Prostate gland (tissue), 2 donors: ENCODE measurements at regions not wholly inside any gene's neighbourhood (a gene's known extent, or its start where the extent isn't known, plus 50 kb on each side); places are given as distances from the start of the nearest gene placed in this dataset.

ENCODE experiments used
- DNase-seq: peaks from one replicate; pipeline ENCODE4 v3.0.0-alpha.2; 2019; ENCODE audit warnings: low spot score
- H3K27ac ChIP-seq, 2 donors: fragments of 200-600 bp; sonication (generic); 2 replicates each; pipeline ENCODE4 v1.5.1; 2017 to 2019
- H3K27me3 ChIP-seq: fragments of 200-600 bp; sonication (generic); replicated peaks from 2 replicates; pipeline ENCODE4 v1.5.1; 2019; ENCODE audit not compliant: insufficient read depth
- H3K36me3 ChIP-seq, 2 donors: fragments of 200-600 bp; sonication (generic); 1 replicate in 1 of 2; 2 replicates in 1 of 2; pipeline versions ENCODE4 v1.5.1 to v1.8.1; 2017 to 2019
- H3K4me1 ChIP-seq: fragments of 200-600 bp; sonication (generic); replicated peaks from 2 replicates; pipeline ENCODE4 v1.5.1; 2019
- H3K4me3 ChIP-seq, 2 donors: fragments of 200-600 bp; sonication (generic); 2 replicates each; pipeline ENCODE4 v1.5.1; 2017 to 2019
- H3K9me3 ChIP-seq: fragments of 200-600 bp; sonication (generic); 2 replicates; pipeline ENCODE4 v1.5.1; 2017
- CTCF ChIP-seq, 4 experiments: fragments of 200-600 bp in 2 of 4; fragments of 450-650 bp in 2 of 4; sonication (generic) in 2 of 4; IDR thresholded peaks; 1 replicate in 3 of 4; 2 replicates in 1 of 4; pipeline ENCODE4 v1.5.1; 2016 to 2019; ENCODE audit warnings: antibody characterized with exemption in 4 of 4, mild to moderate bottlenecking in 2 of 4, moderate library complexity in 2 of 4
- POLR2A ChIP-seq: fragments of 450-650 bp; IDR thresholded peaks from one replicate; pipeline ENCODE4 v1.6.1; 2016; ENCODE audit warnings: antibody characterized with exemption, mild to moderate bottlenecking
- POLR2AphosphoS5 ChIP-seq: sonication (generic); formaldehyde crosslinking; IDR thresholded peaks from one replicate; pipeline ENCODE4 v1.6.1; 2017; ENCODE audit warnings: antibody characterized with exemption
- WGBS: methylation state at CpG from one replicate; pipeline ENCODE4 v1.1.5; 2018; 5-methylcytosine and 5-hydroxymethylcytosine counted together
- intact Hi-C: fragments of 100-400 bp; cut with DNase I; formaldehyde crosslinking; loops from one replicate; pipeline ENCODE4 v1.14.2; 2022

GRCh38 chr5:96142184-96142781 is 180.6 kb upstream of the ELL2 start:
- Histone ChIP-seq H3K4me1 (no peaks in the 10 kb centered on the region), H3K27me3 (no peaks in the 10 kb centered on the region), H3K4me3 (no peak overlapping the region), H3K9me3 (no peaks in the 10 kb centered on the region), H3K36me3 (no peaks in the 10 kb centered on the region), H3K27ac (no peak overlapping the region)
- intact Hi-C loops = no loop called here
- WGBS = 82% methylated on average over 5 of the region's 5 CpGs
- no peak for TF ChIP-seq POLR2AphosphoS5
- no peak for TF ChIP-seq CTCF (IDR thresholded peaks at IDR 0.05)
- no peak for TF ChIP-seq POLR2A
- DNase-seq = no peak

DNA sequence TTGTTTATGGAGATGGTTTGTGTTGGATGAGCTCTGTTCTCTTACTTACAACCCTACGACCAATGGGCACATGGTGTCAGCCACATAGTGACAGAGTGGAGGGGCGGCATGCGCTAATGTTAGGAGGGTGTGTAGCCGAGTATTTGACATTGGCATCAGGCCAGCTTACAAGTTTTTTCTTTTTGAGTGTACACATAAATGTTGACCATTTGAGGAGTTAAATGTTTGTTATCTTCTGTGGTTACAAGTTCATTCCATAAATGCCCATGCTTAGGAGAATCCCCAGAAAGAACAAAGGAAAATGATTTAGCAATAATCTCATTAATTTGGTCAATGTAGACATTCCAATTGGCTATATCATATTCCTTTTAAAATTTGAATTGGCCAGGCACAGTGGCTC is 180.1 kb upstream of the ELL2 start:
- Histone ChIP-seq H3K27ac (no peak overlapping the region), H3K9me3 (no peaks in the 10 kb centered on the region), H3K4me1 (no peaks in the 10 kb centered on the region), H3K36me3 (no peaks in the 10 kb centered on the region), H3K27me3 (no peaks in the 10 kb centered on the region), H3K4me3 (no peak overlapping the region)
- TF ChIP-seq POLR2AphosphoS5 (no peak), CTCF (IDR thresholded peaks at IDR 0.05) (no peak), POLR2A (no peak)
- intact Hi-C loops = no loop called here
- WGBS = 39% methylated on average over 4 of the region's 4 CpGs
- DNase-seq = peak; percentile 17

DNA sequence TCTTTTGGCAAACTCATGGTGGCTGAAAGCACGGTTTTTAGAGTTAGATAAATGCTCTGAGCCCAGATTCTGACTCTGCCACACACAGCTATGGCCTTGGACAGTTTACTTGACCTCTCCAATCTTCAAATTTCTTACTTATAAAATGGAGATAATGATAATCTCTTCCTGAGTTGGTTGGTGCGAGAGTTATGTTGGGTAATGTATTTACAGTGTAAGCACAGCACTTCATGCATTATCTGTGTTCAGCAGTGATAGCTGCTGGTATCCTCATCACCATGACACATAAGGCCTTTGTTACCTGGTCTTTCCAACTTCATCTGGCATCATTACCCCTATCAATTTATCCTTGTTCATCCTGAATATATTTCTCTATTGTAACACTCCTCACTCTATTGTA is 178.8 kb upstream of the ELL2 start:
- WGBS = 91% methylated on average over 2 of the region's 2 CpGs
- intact Hi-C loops = no loop called here
- no peak for DNase-seq
- Histone ChIP-seq H3K27me3 (no peaks in the 10 kb centered on the region), H3K36me3 (no peaks in the 10 kb centered on the region), H3K4me1 (no peaks in the 10 kb centered on the region), H3K4me3 (no peak overlapping the region), H3K27ac (no peak overlapping the region), H3K9me3 (no peaks in the 10 kb centered on the region)
- TF ChIP-seq CTCF (IDR thresholded peaks at IDR 0.05) (no peak), POLR2A (no peak), POLR2AphosphoS5 (no peak)

DNA sequence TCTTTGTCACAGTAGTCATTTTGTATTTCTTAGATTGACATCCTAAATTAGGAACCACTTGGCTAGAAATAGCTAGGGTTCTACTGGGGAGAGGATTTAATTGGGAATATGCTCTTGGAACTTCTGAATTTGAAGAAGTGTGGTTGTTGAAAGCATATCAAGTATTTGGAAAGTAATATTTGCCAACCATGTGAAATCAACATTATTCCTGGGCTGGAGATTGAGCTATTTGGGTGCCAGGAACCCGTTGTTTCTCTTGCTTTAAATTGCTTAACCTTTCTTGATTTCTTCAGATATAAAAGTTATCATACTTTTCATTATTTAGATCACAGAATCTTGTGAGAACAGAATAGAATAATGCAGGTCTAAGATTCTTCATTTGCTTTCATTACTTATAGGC is 178.4 kb upstream of the ELL2 start:
- Histone ChIP-seq H3K27me3 (no peaks in the 10 kb centered on the region), H3K4me1 (no peaks in the 10 kb centered on the region), H3K4me3 (no peak overlapping the region), H3K36me3 (no peaks in the 10 kb centered on the region), H3K27ac (no peak overlapping the region), H3K9me3 (no peaks in the 10 kb centered on the region)
- DNase-seq = no peak
- intact Hi-C loops = no loop called here
- TF ChIP-seq POLR2A = no peak
- TF ChIP-seq POLR2AphosphoS5 = no peak
- TF ChIP-seq CTCF (IDR thresholded peaks at IDR 0.05) = no peak
- WGBS = 62% methylated on average over 1 of the region's 1 CpG

DNA sequence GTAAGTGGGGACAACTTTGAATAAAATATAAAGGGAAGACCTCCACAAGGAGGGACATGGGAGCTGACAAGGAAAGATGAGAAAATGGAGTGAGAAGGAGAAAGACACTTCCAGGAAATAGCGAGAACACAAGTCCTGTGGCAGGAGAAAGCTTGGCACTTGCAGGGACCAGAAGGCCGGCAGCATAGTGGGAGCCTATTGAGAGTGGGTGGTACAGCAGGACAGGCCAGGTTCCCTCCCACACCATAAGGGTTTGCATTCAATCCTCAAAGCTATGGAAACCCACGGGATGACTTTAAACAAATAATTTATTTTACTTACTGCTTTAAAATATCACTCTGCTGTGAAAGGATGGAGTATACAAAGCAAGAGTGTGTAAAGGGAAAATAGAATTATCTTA is 173.2 kb upstream of the ELL2 start:
- no peak overlapping the region for H3K4me3 ChIP-seq
- H3K27ac ChIP-seq = no peak overlapping the region
- no peak for DNase-seq
- no peaks in the 10 kb centered on the region for H3K27me3 ChIP-seq
- TF ChIP-seq POLR2A = no peak
- no peak for TF ChIP-seq CTCF (IDR thresholded peaks at IDR 0.05)
- TF ChIP-seq POLR2AphosphoS5 = no peak
- H3K4me1 ChIP-seq = no peaks in the 10 kb centered on the region
- no peaks in the 10 kb centered on the region for H3K9me3 ChIP-seq
- intact Hi-C loops = no loop called here
- no peaks in the 10 kb centered on the region for H3K36me3 ChIP-seq
- 78% methylated on average over 3 of the region's 3 CpGs for WGBS
